ENCODE measurements at regions not wholly inside any gene's neighbourhood (a gene's known extent, or its start where the extent isn't known, plus 50 kb on each side); places are given as distances from the start of the nearest gene placed in this dataset.
A peak's percentile ranks its signal among the peaks of the same experiment; 100 is the strongest.

DNA sequence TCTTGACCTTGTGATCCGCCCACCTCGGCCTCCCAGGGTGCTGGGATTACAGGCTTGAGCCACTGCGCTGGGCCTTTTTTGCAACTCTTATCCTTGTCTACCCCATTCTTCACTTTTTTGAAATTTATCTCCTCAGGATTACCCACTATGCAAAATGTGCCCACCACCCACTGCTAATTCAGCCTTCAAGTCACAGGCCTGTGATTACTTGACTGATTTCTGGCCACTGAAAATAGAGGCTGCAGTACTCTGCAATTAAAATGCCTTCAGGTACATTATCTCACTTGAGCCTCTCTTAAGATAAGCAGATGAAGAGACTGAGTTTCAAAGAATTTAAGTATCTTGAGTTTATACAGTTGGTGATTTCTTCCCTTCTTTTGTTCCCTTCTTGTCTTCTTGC is 112.4 kb upstream of the SPATA31D4 start:
- WGBS, 2 donors = 92 to 96% methylated on average over 3 of the region's 3 CpGs
- H3K4me1 ChIP-seq = peaks cover 0 to 31% (median 18%) of the 10 kb centered on the region in 4 donors

DNA sequence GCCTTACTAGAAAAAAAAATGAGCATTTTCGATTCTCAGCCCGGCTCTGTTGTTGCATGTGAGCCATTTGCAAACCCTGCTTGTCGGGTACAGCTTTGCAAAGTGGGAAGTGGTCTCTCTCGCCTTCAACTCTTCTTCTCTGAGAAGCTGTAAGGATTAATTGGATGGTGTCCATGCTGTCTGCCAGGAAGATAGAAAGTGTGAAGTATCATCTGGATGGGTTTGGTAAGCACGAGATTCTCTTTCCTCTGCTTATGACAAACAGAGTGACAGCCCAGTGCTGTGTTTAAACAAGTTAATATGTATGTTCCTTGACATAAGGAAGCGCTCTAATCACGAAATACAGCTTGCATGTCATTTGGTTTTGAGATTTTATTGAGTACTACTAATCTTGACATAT is 109.1 kb upstream of the SPATA31D4 start:
- Histone ChIP-seq H3K27ac (peak overlapping the region in 1 of 4 donors; percentile 78), H3K4me1 (peaks cover 0 to 58% (median 22%) of the 10 kb centered on the region in 4 donors), H3K9me3 (no peaks in the 10 kb centered on the region), H3K4me3 (no peak overlapping the region), H3K27me3 (no peaks in the 10 kb centered on the region), H3K36me3 (no peaks in the 10 kb centered on the region)
- WGBS, 2 donors = 74 to 84% methylated on average over 7 of the region's 7 CpGs
- TF ChIP-seq EP300 (IDR thresholded peaks at IDR 0.05) = no peak
- TF ChIP-seq, protein P1, sequence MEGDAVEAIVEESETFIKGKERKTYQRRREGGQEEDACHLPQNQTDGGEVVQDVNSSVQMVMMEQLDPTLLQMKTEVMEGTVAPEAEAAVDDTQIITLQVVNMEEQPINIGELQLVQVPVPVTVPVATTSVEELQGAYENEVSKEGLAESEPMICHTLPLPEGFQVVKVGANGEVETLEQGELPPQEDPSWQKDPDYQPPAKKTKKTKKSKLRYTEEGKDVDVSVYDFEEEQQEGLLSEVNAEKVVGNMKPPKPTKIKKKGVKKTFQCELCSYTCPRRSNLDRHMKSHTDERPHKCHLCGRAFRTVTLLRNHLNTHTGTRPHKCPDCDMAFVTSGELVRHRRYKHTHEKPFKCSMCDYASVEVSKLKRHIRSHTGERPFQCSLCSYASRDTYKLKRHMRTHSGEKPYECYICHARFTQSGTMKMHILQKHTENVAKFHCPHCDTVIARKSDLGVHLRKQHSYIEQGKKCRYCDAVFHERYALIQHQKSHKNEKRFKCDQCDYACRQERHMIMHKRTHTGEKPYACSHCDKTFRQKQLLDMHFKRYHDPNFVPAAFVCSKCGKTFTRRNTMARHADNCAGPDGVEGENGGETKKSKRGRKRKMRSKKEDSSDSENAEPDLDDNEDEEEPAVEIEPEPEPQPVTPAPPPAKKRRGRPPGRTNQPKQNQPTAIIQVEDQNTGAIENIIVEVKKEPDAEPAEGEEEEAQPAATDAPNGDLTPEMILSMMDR (IDR thresholded peaks at IDR 0.05) = no peak
- no peak for TF ChIP-seq POLR2A (IDR thresholded peaks at IDR 0.05)
- no peak for DNase-seq (ENCODE audit: low spot score in 2 of 2)

More for the DNA sequence above, 112.4 kb upstream of the SPATA31D4 start:
- H3K9me3 ChIP-seq = no peaks in the 10 kb centered on the region
- no peaks in the 10 kb centered on the region for H3K27me3 ChIP-seq
- no peak overlapping the region for H3K4me3 ChIP-seq
- no peak for TF ChIP-seq POLR2A (IDR thresholded peaks at IDR 0.05)
- TF ChIP-seq, protein P1 (IDR thresholded peaks at IDR 0.05) = no peak
- no peak for TF ChIP-seq EP300 (IDR thresholded peaks at IDR 0.05)
- DNase-seq (ENCODE audit: low spot score in 2 of 2) = no peak
- no peaks in the 10 kb centered on the region for H3K36me3 ChIP-seq
- H3K27ac ChIP-seq = peak overlapping the region in 1 of 4 donors; percentile 52

DNA sequence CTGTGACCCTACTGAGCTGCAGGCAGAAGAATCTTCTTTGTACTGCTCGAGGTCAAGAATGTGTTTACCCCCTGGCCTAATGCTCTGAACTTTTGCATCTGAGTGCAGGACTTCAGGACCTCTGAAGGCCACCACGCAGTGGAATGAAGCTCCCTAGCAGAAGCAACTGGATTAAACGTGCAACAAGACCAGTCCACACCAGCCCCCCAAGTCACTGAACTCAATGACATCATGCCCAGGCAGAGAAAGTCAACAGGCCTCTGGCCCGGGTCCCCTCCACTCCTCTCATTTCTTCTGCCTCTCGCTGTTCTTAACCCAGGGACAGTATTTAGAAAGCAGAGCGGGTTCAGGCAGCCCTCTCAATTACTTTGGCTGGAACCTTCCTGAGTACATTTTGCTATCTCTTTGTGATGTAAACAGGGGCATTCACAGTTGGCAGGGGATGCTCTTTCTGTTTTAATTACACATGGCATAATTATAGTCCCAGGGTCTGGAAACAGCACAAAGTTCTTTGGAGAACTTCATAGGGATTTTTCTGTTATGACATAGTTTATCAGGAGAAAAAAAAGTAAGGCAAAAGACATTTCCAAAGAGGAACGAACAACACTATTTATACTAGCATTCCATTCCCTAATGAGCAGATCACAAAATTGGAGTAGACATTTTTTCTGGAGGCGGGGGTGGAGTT is 108.2 kb upstream of the SPATA31D4 start:
- DNase-seq (ENCODE audit: low spot score in 2 of 2) = no peak
- peaks cover 0 to 58% (median 20%) of the 10 kb centered on the region in 4 donors for H3K4me1 ChIP-seq
- WGBS, 2 donors = 28% methylated on average over 8 of the region's 8 CpGs
- H3K27ac ChIP-seq = peak overlapping the region in 3 of 4 donors; percentile 55 to 81 (median 78)
- H3K27me3 ChIP-seq = no peaks in the 10 kb centered on the region
- TF ChIP-seq EP300 (IDR thresholded peaks at IDR 0.05) (peak in 1 of 2 donors; percentile 41), POLR2A (IDR thresholded peaks at IDR 0.05) (no peak)
- TF ChIP-seq, protein P1 (IDR thresholded peaks at IDR 0.05) = no peak
- no peaks in the 10 kb centered on the region for H3K9me3 ChIP-seq
- no peak overlapping the region for H3K4me3 ChIP-seq
- H3K36me3 ChIP-seq = no peaks in the 10 kb centered on the region

DNA sequence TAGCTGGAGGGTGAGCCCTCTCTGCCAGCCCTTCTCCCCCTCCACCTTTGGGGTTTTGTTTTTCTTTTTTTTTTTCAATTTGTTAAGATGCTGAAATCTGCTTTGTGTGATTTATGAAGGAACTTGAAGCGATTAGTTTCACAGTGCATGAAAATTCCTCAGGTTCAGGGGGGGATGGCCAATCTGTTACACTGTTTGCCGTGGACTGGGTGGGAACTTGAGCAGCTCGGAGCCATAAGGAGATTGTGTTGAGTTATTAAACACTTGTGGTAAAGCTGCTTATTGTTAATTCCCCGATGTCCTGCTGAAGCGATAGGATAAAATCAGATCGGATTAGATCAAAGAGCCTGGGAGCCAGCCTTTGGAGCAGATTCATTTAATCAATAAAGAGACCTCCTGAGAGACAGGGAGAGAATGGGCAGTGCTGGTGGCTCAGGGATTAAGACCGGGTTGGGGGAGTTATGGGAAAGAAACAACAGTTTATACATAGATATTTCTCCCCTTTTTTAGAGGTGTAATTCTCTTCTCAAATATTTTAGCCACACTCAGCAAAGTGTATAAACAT is 105.8 kb upstream of the SPATA31D4 start:
- Histone ChIP-seq H3K9me3 (no peaks in the 10 kb centered on the region), H3K27ac (peak overlapping the region in 1 of 4 donors; percentile 50), H3K27me3 (no peaks in the 10 kb centered on the region), H3K4me3 (no peak overlapping the region), H3K36me3 (no peaks in the 10 kb centered on the region), H3K4me1 (peaks cover 0 to 67% (median 21%) of the 10 kb centered on the region in 4 donors)
- 77 to 82% methylated on average over 7 of the region's 7 CpGs for WGBS, 2 donors
- DNase-seq (ENCODE audit: low spot score in 2 of 2) = no peak
- TF ChIP-seq EP300 (IDR thresholded peaks at IDR 0.05) (no peak), POLR2A (IDR thresholded peaks at IDR 0.05) (no peak)
- TF ChIP-seq, protein P1 (IDR thresholded peaks at IDR 0.05) = no peak

DNA sequence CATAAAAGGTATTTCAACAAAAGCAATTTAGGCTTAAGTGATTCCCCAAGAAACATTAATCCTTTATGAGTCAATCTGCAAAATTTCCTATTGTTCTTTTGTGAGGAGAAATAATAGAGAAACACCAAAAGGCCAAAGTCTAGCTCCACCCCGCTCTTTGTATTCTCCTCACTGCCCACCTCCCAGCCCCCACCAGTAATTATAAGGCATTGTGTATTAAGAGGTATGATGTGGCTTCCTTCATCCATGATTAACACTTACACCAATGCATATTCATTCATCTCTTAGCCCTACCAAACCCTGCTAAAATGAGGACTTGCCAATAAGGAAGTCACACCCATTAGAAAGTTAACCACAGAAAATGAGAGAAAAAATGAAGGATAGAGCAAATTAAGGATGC is 105.3 kb upstream of the SPATA31D4 start:
- Histone ChIP-seq H3K36me3 (no peaks in the 10 kb centered on the region), H3K27ac (peak overlapping the region in 1 of 4 donors; percentile 50), H3K27me3 (no peaks in the 10 kb centered on the region), H3K9me3 (no peaks in the 10 kb centered on the region), H3K4me1 (peaks cover 0 to 73% (median 21%) of the 10 kb centered on the region in 4 donors), H3K4me3 (no peak overlapping the region)
- 81 to 89% methylated on average over 1 of the region's 1 CpG for WGBS, 2 donors
- TF ChIP-seq EP300 (IDR thresholded peaks at IDR 0.05) (no peak), POLR2A (IDR thresholded peaks at IDR 0.05) (no peak)
- TF ChIP-seq, protein P1 (IDR thresholded peaks at IDR 0.05) = no peak
- DNase-seq (ENCODE audit: low spot score in 2 of 2) = no peak
